ENCODE measurements at regions not wholly inside any gene's neighbourhood (a gene's known extent, or its start where the extent isn't known, plus 50 kb on each side); places are given as distances from the start of the nearest gene placed in this dataset.

GRCh38 chr2:12119841-12120240 lies 373.4 kb downstream of the LPIN1 start:
- no peak for DNase-seq (ENCODE audit: low read depth, low spot score)
- H3K79me2 ChIP-seq (ENCODE audit: control insufficient read depth, insufficient read depth, low read length) = no peaks in the 10 kb centered on the region
- no peak overlapping the region for H2AFZ ChIP-seq (ENCODE audit: low read depth, low read length)
- H4K20me1 ChIP-seq (replicated peaks; ENCODE audit: control insufficient read depth, extremely low read depth, insufficient read depth, low read length) = no peaks in the 10 kb centered on the region
- no peaks in the 10 kb centered on the region for H3K9me3 ChIP-seq (replicated peaks; ENCODE audit: control insufficient read depth, insufficient read depth, low read length)
- intact Hi-C loops (cut with micrococcal nuclease) = no loop called here
- no peak overlapping the region for H3K9ac ChIP-seq (replicated peaks; ENCODE audit: extremely low read depth, insufficient read depth, low read length)
- H3K4me2 ChIP-seq (ENCODE audit: insufficient read depth, low read length) = no peak overlapping the region
- FAIRE-seq = no peak
- H3K9me1 ChIP-seq (replicated peaks; ENCODE audit: control insufficient read depth, extremely low read depth, insufficient read depth, low read length) = no peaks in the 10 kb centered on the region
- no peak for TF ChIP-seq JUN (IDR thresholded peaks at IDR 0.05; ENCODE audit: borderline replicate concordance, insufficient read depth, insufficient read length, low read depth)
- TF ChIP-seq MAX (IDR thresholded peaks at IDR 0.05; ENCODE audit: insufficient read depth, insufficient read length) = no peak
- no peak for TF ChIP-seq POLR2AphosphoS5 (IDR thresholded peaks at IDR 0.05; ENCODE audit: insufficient read depth, low read depth, low read length)
- TF ChIP-seq GATA2 (IDR thresholded peaks at IDR 0.05; ENCODE audit: insufficient read depth, insufficient read length, low read depth, low read length) = no peak
- ChIA-PET CTCF (no interaction called here), POLR2A (no interaction called here)
- BruUV-seq (replicated peaks) = no TSS peak
- H3K36me3 ChIP-seq (ENCODE audit: control insufficient read depth in 2 of 2, extremely low read depth in 1 of 2, insufficient read depth in 2 of 2, low read length in 2 of 2) = no peaks in the 10 kb centered on the region
- no peak overlapping the region for H3K27ac ChIP-seq (ENCODE audit: insufficient read depth, low read depth, low read length)
- H3K4me1 ChIP-seq (ENCODE audit: control insufficient read depth, extremely low read depth, insufficient read depth, low read length) = no peaks in the 10 kb centered on the region
- no peaks in the 10 kb centered on the region for H3K27me3 ChIP-seq (ENCODE audit: control insufficient read depth in 2 of 2, insufficient read depth in 2 of 2, low read length in 2 of 2)
- no peak overlapping the region for H3K4me3 ChIP-seq (replicated peaks in 1 of 3; ENCODE audit: insufficient read depth in 1 of 3, low read depth in 1 of 3, low read length in 3 of 3)
- dilution Hi-C loops (cut with MboI; ENCODE audit: extremely low pct_ligation_motif_present, low sequenced_read_pairs) = no loop called here

- no peaks in the 10 kb centered on the region for H4K20me1 ChIP-seq (replicated peaks; ENCODE audit: control insufficient read depth, extremely low read depth, insufficient read depth, low read length)
- no peak overlapping the region for H3K27ac ChIP-seq (ENCODE audit: insufficient read depth, low read depth, low read length)
- no peak for FAIRE-seq
- POLR2A ChIA-PET = no interaction called here
- no peak overlapping the region for H3K9ac ChIP-seq (replicated peaks; ENCODE audit: extremely low read depth, insufficient read depth, low read length)
- H3K4me2 ChIP-seq (ENCODE audit: insufficient read depth, low read length) = no peak overlapping the region
- dilution Hi-C loops (cut with MboI; ENCODE audit: extremely low pct_ligation_motif_present, low sequenced_read_pairs) (no loop called here), intact Hi-C loops (cut with micrococcal nuclease) (no loop called here)
- H3K9me3 ChIP-seq (replicated peaks; ENCODE audit: control insufficient read depth, insufficient read depth, low read length) = no peaks in the 10 kb centered on the region
- no peak overlapping the region for H3K4me3 ChIP-seq (replicated peaks in 1 of 3; ENCODE audit: insufficient read depth in 1 of 3, low read depth in 1 of 3, low read length in 3 of 3)
- H2AFZ ChIP-seq (ENCODE audit: low read depth, low read length) = no peak overlapping the region
- no peak for DNase-seq (ENCODE audit: low read depth, low spot score)
- TF ChIP-seq POLR2A (IDR thresholded peaks at IDR 0.05; ENCODE audit: low read depth, low read length) (no peak), FOS (IDR thresholded peaks at IDR 0.05; ENCODE audit: borderline replicate concordance, insufficient read depth, low read length) (no peak), POLR2AphosphoS5 (IDR thresholded peaks at IDR 0.05; ENCODE audit: insufficient read depth, low read depth, low read length) (no peak), CTCF (IDR thresholded peaks at IDR 0.05; ENCODE audit: extremely low read depth in 1 of 2, insufficient read depth in 1 of 2, low read depth in 1 of 2, low read length in 2 of 2) (no peak), MYC (IDR thresholded peaks at IDR 0.05; ENCODE audit: low read depth, low read length) (no peak), GATA2 (IDR thresholded peaks at IDR 0.05; ENCODE audit: insufficient read depth, insufficient read length, low read depth, low read length) (no peak)
- no peaks in the 10 kb centered on the region for H3K4me1 ChIP-seq (ENCODE audit: control insufficient read depth, extremely low read depth, insufficient read depth, low read length)
- no peaks in the 10 kb centered on the region for H3K27me3 ChIP-seq (ENCODE audit: control insufficient read depth in 2 of 2, insufficient read depth in 2 of 2, low read length in 2 of 2)
- no peaks in the 10 kb centered on the region for H3K9me1 ChIP-seq (replicated peaks; ENCODE audit: control insufficient read depth, extremely low read depth, insufficient read depth, low read length)
- CTCF ChIA-PET = no interaction called here
- no TSS peak for BruUV-seq (replicated peaks)
- H3K36me3 ChIP-seq (ENCODE audit: control insufficient read depth in 2 of 2, extremely low read depth in 1 of 2, insufficient read depth in 2 of 2, low read length in 2 of 2) = no peaks in the 10 kb centered on the region
- H3K79me2 ChIP-seq (ENCODE audit: control insufficient read depth, insufficient read depth, low read length) = no peaks in the 10 kb centered on the region
Observed at GRCh38 chr2:12120281-12121150, 374.1 kb downstream of the LPIN1 start.

All from endothelial cell of umbilical vein (primary cell).